Tongue (tissue), 1 donor: ENCODE measurements at regions not wholly inside any gene's neighbourhood (a gene's known extent, or its start where the extent isn't known, plus 50 kb on each side); places are given as distances from the start of the nearest gene placed in this dataset.
A peak's percentile ranks its signal among the peaks of the same experiment; 100 is the strongest.
"Not testable (repeated sequence)": the region's sequence is repeated elsewhere in the genome, so short reads cannot be mapped to it uniquely, and the experiment has no call there.

Experiments
- DNase-seq: peaks from one replicate; pipeline ENCODE4 v3.0.0-alpha.2; 2015

DNA sequence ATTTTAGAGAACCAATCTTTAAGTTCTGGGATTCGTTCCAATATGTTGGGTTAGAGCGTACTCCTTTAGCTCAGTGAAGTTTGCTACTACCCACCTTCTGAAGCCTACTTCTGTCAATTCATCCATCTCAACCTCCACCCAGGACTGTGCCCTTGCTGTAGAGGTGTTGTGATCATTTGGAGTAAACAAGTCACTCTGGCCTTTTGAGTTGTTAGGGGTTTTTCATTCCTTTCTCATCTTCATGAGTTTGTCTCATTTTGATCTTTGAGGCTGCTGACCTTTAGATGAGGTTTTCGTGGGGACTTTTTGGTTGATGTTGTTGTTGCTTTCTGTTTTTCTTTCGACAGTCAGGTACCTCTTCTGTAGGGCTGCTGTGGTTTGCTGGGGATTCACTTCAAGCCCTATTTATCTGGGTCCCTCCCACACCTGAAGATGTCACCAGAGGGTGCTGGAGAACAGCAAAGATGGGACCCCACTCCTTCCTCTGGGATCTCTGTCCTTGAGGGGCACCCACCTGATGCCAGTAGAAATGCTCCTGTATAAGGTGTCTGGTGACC lies 158.4 kb downstream of the ANKRD36B start:
- DNase-seq = not testable (repeated sequence)

DNA sequence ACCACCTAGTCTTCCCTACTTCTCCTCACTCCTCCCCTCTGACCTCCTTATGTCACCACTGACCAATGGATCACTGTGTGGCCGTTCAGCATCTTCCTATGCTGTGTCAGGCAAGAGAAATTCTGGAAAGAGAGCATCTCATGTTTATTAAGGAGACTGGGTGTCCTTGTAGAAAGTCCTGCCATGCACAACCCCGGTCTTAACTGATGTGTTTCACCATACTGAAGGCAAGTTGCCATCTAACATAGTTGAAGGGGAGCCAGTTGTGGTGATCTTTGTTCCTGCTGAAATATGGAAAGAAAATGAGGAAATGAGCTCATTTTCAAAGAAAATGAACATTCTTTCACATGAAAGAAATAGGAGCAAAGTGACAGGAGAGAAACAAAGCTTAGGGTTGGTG lies 167.3 kb downstream of the ANKRD36B start:
- DNase-seq = not testable (repeated sequence)

DNA sequence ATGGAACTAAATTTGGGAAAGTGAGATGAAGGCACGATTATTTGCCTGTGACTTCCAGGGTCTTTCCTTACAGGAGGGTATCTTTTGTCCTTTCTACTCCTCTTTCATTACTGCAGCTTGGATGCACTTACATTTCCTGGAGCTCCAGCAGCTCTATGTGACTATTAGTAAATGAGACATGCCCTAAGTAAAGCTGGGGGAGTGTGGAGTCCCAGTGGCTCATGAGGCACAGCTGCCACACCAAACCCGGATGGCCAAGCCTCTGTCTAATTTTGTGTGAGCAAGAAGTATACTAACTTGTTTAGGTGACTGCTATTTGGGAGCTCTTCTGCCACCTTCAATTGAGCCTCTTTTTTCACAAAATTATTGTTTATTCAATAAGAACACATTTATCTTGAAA lies 183.3 kb downstream of the ANKRD36B start:
- not testable (repeated sequence) for DNase-seq

DNA sequence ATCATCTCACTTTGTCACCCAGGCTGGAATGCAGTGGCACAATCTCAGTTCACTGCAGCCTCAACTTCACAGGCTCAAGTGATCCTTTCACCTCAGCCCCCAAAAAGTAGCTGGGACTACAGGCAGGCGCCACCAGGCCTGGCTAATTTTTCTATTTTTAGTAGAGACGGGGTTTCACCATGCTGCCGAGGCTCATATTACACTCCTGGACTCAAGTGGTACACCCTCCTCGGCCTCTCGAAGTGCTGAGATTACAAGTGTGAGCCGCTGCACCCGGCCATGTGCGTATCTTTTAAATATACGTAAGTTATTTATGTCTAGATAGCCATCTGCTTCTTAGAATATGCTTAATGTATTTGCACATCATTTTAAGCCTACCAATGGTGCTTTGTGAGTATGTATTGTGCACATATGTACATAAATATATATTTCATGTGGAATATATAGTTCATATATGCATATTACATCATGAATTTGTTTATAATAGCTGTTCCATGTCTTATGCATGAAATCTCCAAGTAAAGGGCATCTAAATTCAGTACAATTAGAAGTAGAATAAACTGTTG lies 184.4 kb downstream of the ANKRD36B start:
- DNase-seq = not testable (repeated sequence)

DNA sequence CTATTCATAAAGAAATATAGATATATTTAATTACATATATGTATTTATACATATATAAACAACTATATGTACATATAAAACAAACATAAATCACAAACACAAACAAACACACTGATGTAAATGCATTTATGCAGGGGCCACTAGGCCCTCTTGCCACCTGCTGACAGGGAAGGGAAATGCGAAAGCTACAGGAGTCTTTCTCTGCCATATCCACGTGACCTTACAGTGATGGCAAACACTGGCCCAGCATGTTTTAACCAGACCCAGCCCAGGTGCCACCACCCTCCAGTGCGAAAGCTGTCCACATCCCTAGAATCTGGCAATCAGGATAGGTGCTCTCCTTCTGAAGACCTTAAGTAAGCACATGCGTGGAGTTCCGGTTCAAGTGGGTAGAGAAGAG lies 187.0 kb downstream of the ANKRD36B start:
- not testable (repeated sequence) for DNase-seq

DNA sequence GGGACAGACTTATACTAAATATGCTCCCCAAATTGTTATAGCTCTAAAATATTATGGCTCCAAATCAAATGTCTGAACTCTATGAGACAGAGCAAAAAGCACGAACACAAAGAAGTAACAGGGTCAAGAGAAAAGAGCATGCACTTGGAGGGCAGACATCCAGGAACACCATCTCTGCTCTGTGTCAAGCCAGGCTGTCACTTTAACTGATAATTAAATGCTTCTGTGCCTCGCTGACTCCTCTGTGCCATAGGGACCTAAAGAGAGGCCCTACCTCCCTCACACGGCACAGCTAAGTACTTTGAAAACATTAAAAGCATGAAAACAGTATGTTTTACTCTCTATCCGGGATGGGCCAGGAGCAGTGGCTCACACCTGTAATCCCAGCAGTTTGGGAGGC lies 194.0 kb downstream of the ANKRD36B start:
- not testable (repeated sequence) for DNase-seq

DNA sequence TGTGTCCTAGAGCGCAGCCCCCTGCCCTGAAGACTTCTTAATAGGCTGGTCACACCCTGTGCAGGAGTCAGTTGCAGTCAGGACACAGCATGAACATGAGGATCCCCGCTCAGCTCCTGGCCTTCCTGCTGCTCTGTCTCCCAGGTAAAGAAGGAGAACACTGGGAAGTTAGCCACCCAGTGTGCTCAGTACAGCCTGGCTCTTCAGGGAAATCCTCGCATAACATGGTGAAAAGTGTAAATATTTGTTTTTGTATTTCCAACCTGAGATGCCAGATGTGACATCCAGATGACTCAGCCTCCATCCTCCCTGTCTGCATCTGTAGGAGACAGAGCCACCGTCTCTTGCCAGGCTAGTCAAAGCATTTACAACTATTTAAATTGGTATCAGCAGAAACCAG lies 203.9 kb downstream of the ANKRD36B start:
- DNase-seq = not testable (repeated sequence)

DNA sequence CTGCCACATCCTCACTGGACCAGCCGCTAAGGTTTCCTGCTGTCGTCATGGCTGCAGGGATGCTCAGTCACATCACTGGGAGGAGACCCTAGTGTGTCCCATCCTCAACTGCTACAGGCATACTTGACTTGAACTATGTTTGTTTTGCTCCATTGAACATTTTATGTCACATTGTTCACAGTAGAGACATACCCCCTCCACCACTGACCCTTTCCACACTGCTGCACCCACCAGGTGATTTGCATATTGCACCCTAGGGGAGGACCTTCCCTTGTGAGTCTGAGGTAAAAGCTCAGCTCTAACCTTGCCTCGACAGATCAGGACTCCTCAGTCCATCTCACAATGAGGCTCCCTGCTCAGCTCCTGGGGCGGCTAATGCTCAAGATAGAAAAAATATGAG lies 213.8 kb downstream of the ANKRD36B start:
- not testable (repeated sequence) for DNase-seq

DNA sequence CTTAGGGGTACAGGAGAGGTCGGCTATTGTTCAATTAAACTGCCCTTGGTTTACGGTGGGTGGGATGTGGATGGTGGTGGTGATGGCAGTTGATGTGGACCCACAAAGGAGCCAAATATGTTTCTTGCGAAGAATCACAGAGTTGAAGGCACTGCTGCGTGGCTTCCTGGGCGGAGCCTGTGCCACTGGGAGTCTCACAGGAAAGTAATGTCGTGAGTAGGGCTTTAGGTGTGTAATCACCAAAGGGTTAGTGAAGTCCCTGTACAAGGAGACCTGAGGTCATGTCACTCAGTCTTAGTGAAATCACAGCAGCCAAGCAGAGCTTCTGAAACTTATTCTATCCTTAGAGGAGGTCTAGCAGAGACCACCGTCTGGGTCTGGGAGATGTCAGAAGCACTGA lies 215.3 kb downstream of the ANKRD36B start:
- DNase-seq = not testable (repeated sequence)

DNA sequence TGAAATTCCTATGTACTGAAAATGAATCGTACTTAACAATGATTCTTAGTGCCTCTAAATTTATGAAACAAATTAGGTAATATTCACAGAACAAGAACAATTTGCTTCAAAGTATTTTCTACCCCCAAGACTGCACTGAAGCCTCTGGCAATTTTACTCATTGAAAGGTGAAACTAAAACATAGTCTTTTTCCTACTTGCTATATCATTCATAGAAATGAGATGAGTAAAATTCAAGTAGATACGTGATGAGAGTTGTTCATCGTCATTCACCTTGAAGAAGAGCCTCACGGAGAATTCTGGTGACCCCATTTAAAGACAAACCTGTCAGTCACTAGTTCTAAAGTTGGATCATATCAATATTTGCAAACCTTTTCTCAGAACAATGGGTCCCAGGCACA lies 226.5 kb downstream of the ANKRD36B start:
- not testable (repeated sequence) for DNase-seq

DNA sequence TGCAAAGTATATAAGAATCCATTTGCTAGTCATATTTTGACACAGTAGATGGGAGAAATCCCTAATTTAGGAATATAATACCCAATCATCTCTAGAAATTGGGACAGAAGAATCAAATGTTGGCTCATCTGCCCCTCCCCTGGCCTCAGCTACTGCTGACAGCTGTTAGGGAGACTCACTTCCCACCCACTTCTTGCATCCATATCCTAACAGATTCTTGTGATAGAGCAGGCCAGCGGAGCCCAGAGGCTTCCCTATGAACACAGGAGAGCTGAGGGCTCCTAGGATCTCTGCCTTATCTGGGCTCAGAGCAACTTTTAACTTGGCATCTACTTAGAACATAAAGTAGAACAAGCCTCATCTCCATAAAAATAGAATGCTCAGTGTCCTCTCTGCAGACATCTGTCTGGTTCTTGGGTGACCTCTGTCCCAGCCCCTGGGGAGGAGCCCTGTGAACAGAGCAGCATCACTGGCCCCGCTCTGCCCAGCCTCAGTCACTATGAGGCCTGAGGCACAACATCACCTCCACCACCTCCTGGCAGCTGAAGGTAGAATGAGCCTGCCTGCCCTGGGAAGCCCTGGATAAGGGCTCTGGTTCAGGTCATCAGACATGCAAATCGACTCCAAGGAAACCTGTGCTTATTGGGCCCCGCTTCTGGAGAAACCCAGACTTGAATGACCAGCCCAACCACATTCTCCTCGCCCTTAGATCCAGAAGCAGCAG lies 229.7 kb downstream of the ANKRD36B start:
- DNase-seq = peak; percentile 13

DNA sequence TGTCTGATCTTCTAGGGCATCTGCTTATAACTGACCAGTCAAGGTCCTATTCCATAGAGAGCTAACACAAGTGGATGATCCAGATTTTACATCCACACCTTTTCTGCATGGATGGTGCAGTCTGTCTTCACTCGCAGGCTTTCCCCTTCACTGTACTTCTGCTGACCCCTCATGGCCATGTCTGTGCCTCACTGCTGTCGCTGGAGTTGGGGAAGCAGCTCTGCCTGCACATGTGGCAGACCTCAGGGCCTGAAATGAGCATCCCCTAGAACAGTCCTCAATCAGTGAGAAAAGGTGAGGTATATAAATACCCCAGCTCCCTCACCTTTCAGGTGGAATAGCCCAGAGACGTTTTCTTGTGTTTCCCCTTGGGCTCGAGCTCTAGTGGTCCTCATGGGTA lies 233.8 kb downstream of the ANKRD36B start:
- DNase-seq = no peak

DNA sequence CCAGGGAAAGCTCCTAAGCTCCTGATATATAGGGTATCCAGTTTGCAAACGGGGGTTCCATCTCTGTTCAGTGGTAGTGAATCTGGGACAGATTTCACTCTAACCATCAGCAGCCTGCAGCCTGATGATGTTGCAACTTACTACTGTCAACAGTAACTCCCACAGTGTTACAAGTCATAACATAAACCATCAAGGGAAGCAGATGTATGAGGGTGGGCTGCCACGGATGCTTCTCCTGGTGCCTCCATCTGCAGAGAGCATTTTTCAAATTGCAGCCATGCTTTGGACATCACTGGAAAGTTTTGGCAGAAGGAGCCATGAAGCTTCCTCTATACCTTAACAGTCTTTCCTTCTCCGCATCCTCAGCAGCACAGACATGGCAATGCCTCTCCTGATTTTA lies 234.5 kb downstream of the ANKRD36B start:
- DNase-seq = no peak

DNA sequence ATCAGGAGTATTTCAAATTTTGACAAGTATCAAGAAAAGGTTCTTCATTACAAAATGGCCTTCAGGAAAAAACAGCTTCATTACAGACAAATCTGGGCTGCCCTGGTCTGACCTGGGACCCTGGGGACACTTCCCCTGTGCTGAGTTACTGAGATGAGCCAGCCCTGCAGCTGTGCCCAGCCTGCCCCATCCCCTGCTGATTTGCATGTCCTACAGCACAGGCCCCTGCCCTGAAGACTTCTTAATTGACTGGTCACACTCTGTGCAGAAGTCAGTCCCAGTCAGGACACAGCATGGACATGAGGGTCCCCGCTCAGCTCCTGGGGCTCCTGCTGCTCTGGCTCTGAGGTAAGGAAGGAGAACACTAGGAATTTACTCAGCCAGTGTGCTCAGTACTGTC lies 235.1 kb downstream of the ANKRD36B start:
- DNase-seq = peak; percentile 27

DNA sequence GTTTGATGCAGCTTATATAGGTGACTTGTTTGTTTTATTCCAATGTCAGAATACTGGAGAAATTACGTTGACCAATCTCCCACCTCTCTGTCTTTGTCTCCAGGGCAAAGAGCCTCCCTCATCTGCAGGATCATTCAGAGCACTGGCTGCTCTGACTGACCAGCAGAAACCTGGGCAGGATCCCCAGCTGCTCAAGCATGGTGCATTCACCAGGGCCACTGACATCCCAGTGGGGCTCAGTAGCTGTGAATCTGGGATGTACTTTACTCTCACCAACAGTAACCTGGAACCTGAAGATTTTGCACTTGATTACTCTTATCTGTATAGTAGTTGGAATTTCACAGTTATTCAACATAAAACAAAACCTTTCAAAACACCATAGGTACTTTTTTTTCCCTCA lies 235.9 kb downstream of the ANKRD36 start:
- DNase-seq = no peak

DNA sequence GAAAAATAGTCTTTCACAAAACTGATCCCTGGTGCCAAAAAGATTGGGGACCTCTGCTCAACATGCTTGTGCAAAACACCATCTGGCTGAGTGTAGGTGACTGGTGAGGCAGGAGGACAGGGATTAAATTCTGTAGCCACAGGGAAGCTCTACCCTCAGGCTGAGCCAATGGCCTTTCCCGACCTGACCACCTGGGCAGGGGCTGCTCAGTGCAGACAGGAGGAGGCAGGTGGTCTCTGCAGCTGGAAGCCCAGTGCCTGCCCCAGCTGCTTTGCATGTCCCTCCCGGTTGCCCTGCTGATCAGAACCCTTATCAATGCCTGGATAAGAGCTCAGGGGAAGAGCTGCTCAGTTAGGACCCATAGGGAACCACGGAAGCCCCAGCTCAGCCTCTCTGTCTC lies 235.3 kb downstream of the ANKRD36 start:
- no peak for DNase-seq

DNA sequence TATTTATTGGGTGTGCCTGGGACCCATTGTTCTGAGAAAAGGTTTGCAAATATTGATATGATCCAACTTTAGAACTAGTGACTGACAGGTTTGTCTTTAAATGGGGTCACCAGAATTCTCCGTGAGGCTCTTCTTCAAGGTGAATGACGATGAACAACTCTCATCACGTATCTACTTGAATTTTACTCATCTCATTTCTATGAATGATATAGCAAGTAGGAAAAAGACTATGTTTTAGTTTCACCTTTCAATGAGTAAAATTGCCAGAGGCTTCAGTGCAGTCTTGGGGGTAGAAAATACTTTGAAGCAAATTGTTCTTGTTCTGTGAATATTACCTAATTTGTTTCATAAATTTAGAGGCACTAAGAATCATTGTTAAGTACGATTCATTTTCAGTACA lies 232.0 kb downstream of the ANKRD36 start:
- DNase-seq = not testable (repeated sequence)

DNA sequence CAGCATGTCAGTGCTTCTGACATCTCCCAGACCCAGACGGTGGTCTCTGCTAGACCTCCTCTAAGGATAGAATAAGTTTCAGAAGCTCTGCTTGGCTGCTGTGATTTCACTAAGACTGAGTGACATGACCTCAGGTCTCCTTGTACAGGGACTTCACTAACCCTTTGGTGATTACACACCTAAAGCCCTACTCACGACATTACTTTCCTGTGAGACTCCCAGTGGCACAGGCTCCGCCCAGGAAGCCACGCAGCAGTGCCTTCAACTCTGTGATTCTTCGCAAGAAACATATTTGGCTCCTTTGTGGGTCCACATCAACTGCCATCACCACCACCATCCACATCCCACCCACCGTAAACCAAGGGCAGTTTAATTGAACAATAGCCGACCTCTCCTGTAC lies 220.7 kb downstream of the ANKRD36 start:
- not testable (repeated sequence) for DNase-seq

DNA sequence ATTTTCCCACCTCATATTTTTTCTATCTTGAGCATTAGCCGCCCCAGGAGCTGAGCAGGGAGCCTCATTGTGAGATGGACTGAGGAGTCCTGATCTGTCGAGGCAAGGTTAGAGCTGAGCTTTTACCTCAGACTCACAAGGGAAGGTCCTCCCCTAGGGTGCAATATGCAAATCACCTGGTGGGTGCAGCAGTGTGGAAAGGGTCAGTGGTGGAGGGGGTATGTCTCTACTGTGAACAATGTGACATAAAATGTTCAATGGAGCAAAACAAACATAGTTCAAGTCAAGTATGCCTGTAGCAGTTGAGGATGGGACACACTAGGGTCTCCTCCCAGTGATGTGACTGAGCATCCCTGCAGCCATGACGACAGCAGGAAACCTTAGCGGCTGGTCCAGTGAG lies 219.2 kb downstream of the ANKRD36 start:
- not testable (repeated sequence) for DNase-seq

DNA sequence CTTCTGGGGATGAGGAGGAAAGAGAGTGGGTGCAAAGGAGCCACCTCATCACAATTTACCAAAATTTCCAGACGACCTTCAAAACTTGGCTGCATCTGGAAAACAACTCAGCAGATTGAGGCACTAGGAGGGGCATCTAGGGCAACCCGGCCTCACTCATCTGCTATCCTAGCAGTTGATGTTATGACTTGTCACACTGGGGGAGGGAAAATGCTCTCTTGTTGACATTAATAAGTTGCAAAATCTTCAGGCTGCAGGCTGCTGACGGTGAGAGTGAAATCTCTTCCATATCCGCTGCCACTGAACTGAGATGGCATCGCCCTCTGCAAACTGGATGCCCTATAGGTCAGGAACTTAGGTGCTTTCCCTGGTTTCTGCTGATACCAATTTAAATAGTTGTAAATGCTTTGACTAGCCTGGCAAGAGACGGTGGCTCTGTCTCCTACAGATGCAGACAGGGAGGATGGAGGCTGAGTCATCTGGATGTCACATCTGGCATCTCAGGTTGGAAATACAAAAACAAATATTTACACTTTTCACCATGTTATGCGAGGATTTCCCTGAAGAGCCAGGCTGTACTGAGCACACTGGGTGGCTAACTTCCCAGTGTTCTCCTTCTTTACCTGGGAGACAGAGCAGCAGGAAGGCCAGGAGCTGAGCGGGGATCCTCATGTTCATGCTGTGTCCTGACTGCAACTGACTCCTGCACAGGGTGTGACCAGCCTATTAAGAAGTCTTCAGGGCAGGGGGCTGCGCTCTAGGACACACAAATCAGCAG lies 209.2 kb downstream of the ANKRD36 start:
- not testable (repeated sequence) for DNase-seq

DNA sequence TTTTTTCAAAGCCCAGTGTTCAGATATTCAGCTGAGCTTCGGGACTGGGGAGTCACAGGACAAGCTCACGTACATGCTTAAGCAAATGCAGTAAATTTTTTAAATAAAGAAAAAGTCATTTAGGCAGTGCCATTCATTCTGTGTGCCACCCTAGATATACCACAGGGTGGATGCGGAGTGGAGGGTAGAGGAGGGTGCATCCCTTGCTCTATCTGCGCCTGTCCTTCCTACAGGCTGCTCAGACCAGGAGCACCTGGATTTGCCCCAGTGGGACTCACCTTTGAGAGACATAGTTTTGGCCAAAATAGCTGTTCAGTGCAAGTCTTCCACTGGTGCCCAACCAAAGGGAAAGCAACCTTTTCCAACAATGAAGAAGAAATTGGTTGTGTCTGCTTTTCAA lies 202.4 kb downstream of the ANKRD36 start:
- DNase-seq = not testable (repeated sequence)

DNA sequence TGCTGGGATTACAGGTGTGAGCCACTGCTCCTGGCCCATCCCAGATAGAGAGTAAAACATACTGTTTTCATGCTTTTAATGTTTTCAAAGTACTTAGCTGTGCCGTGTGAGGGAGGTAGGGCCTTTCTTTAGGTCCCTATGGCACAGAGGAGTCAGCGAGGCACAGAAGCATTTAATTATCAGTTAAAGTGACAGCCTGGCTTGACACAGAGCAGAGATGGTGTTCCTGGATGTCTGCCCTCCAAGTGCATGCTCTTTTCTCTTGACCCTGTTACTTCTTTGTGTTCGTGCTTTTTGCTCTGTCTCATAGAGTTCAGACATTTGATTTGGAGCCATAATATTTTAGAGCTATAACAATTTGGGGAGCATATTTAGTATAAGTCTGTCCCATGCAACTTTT lies 199.5 kb downstream of the ANKRD36 start:
- DNase-seq = not testable (repeated sequence)

DNA sequence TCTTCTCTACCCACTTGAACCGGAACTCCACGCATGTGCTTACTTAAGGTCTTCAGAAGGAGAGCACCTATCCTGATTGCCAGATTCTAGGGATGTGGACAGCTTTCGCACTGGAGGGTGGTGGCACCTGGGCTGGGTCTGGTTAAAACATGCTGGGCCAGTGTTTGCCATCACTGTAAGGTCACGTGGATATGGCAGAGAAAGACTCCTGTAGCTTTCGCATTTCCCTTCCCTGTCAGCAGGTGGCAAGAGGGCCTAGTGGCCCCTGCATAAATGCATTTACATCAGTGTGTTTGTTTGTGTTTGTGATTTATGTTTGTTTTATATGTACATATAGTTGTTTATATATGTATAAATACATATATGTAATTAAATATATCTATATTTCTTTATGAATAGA lies 192.5 kb downstream of the ANKRD36 start:
- not testable (repeated sequence) for DNase-seq
